Activated T-cell treated with anti-CD3 and anti-CD28 coated beads, Interleukin-2, amount 50 U/mL, for 24 hours (primary cell): ENCODE measurements at regions not wholly inside any gene's neighbourhood (a gene's known extent, or its start where the extent isn't known, plus 50 kb on each side); places are given as distances from the start of the nearest gene placed in this dataset.
"Not testable (repeated sequence)": the region's sequence is repeated elsewhere in the genome, so short reads cannot be mapped to it uniquely, and the experiment has no call there.

Experiments
- DNase-seq: peaks from one replicate; pipeline ENCODE4 v3.0.0-alpha.2; 2020
- H3K27ac Mint-ChIP-seq: 2 replicates; pipeline ENCODE4 v1.8.0; 2020; ENCODE audit warnings: mild to moderate bottlenecking, mixed read lengths
- H3K27me3 Mint-ChIP-seq: 2 replicates; pipeline ENCODE4 v1.8.0; 2020; ENCODE audit warnings: mixed read lengths
- H3K36me3 Mint-ChIP-seq: 2 replicates; pipeline ENCODE4 v1.8.0; 2020; ENCODE audit warnings: low read depth, mixed read lengths
- H3K4me1 Mint-ChIP-seq: 2 replicates; pipeline ENCODE4 v1.8.0; 2020; ENCODE audit warnings: low read depth, mixed read lengths
- H3K4me3 Mint-ChIP-seq: 2 replicates; pipeline ENCODE4 v1.8.0; 2020; ENCODE audit warnings: mild to moderate bottlenecking, moderate library complexity, mixed read lengths
- H3K9me3 Mint-ChIP-seq: 2 replicates; pipeline ENCODE4 v1.8.0; 2020; ENCODE audit warnings: mixed read lengths

GRCh38 chr1:208722592-208722991 is 478.4 kb upstream of the PLXNA2 start:
- peaks cover 30% of the 10 kb centered on the region for H3K9me3 Mint-ChIP-seq
- no peak overlapping the region for H3K27ac Mint-ChIP-seq
- no peaks in the 10 kb centered on the region for H3K4me1 Mint-ChIP-seq
- no peak for DNase-seq
- no peaks in the 10 kb centered on the region for H3K36me3 Mint-ChIP-seq
- H3K27me3 Mint-ChIP-seq = peaks cover 2% of the 10 kb centered on the region
- no peak overlapping the region for H3K4me3 Mint-ChIP-seq

DNA sequence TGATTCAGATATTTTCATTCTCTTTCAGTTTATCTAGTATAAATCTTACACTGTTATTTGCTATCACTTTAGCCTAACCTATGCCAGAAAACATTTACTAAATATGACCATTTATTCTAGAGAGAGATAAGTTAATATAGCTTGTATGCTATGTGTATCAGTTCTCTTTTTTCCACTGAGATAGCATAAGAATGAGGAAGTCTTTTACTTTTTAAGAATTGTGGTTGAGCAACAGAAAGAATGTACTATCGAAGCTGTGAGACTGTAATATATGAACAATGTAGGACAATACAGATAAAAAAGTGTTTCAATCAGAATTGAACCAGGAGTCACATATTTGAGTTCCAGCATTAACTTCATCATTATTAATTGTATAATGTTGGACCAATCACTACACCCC is 479.9 kb upstream of the PLXNA2 start:
- Mint-ChIP-seq H3K36me3 (no peaks in the 10 kb centered on the region), H3K27ac (no peak overlapping the region), H3K4me1 (no peaks in the 10 kb centered on the region), H3K27me3 (peaks cover under 1% of the 10 kb centered on the region), H3K9me3 (peaks cover 30% of the 10 kb centered on the region), H3K4me3 (no peak overlapping the region)
- DNase-seq = no peak

- Mint-ChIP-seq H3K27ac (no peak overlapping the region), H3K4me3 (no peak overlapping the region), H3K4me1 (peaks cover 5% of the 10 kb centered on the region), H3K27me3 (peaks cover 3% of the 10 kb centered on the region), H3K36me3 (no peaks in the 10 kb centered on the region), H3K9me3 (peaks cover 4% of the 10 kb centered on the region)
- no peak for DNase-seq
Measured at GRCh38 chr1:208728815-208729214, 484.6 kb upstream of the PLXNA2 start.

DNA sequence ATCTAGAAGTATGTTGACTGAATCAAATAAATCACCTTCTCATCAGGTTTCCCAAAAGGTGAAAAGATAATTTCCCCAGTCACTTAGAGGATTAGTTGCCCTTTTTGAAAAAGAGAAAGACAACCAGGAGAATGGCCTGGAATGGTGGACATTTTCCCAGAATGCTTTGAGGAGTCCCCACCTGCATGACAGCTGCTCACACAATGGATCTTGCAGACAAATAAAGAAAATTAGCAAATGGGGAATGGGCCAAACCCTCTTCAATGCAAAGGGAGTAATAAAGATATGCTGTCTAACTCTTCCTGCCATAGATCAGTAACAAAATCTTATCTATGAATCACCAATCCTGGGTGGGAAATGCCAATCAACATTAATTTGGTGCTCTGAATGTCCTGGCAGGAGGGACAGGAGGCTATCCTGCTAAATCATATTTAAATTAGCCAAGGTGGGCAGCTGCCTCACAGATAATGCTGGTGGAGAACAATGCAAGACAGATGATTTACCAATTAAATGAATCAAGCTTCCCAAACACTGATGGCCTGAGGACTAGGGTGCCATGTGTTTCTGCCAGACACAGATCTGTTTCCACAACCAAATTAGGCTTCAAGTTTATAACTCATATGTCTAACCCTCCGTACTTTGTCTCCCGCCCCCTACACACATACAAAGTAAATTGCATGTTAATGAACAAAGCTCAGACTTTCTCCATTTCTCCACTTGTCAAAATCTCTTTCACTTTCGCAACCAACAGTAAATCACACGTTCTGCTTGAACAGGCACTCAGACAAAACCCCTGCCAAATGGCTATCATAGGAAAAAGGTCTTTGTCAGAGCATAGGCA is 488.0 kb upstream of the PLXNA2 start:
- DNase-seq = no peak
- Mint-ChIP-seq H3K36me3 (no peaks in the 10 kb centered on the region), H3K27ac (no peak overlapping the region), H3K27me3 (peaks cover 3% of the 10 kb centered on the region), H3K9me3 (no peaks in the 10 kb centered on the region), H3K4me3 (no peak overlapping the region), H3K4me1 (peaks cover 5% of the 10 kb centered on the region)

- Mint-ChIP-seq H3K9me3 (no peaks in the 10 kb centered on the region), H3K27me3 (peaks cover 3% of the 10 kb centered on the region), H3K4me1 (peaks cover 4% of the 10 kb centered on the region), H3K36me3 (no peaks in the 10 kb centered on the region), H3K4me3 (no peak overlapping the region), H3K27ac (no peak overlapping the region)
- no peak for DNase-seq
Measured at GRCh38 chr1:208737161-208737560, 493.0 kb upstream of the PLXNA2 start.

DNA sequence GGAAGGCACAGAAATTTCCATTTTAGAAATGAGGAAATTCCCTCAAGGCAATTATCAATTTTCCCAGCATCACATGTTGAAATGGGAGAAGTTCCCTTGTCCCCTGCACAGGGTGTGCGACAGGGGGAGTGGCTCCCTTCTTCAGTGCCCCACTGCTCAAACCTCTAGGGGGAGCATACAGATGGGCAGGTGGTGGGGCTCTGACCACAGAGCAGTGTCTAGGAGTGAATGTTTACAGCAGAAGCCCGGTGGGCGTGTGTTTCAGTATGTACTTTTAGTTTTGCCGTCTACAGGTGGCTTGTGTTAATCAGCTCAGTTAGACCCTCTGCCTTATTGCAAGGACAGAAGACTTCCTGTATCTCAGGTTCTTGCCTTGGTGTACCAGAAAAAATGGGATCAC is 493.7 kb upstream of the PLXNA2 start:
- H3K4me1 Mint-ChIP-seq = no peaks in the 10 kb centered on the region

GRCh38 chr1:208739636-208740035 is 495.5 kb upstream of the PLXNA2 start:
- not testable (repeated sequence) for H3K27me3 Mint-ChIP-seq, H3K27ac Mint-ChIP-seq, H3K36me3 Mint-ChIP-seq, H3K9me3 Mint-ChIP-seq, H3K4me3 Mint-ChIP-seq, H3K4me1 Mint-ChIP-seq, DNase-seq

More for the DNA sequence above, 493.7 kb upstream of the PLXNA2 start:
- DNase-seq = no peak
- H3K36me3 Mint-ChIP-seq = no peaks in the 10 kb centered on the region
- peaks cover 3% of the 10 kb centered on the region for H3K27me3 Mint-ChIP-seq
- H3K27ac Mint-ChIP-seq = no peak overlapping the region
- H3K4me3 Mint-ChIP-seq = no peak overlapping the region
- H3K9me3 Mint-ChIP-seq = no peaks in the 10 kb centered on the region

DNA sequence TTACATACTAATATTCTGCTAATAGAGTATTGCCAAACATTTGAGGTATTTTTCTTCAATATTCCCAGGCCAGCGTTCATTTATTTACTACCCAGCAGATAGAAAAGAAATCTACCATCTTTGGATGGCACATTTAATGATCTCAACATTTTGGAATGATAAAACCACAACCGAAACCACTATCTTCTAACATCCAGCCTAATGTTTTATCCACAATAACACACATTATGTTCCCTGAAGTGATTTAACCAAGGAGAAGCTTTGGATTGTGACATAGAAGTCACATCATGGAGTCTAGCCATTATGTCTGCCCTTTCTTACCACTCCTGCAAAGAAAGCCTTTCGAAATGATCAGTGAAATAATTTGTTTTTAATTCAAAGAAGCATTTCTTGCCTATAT is 497.1 kb upstream of the PLXNA2 start:
- Mint-ChIP-seq H3K27ac (no peak overlapping the region), H3K27me3 (no peaks in the 10 kb centered on the region), H3K9me3 (peaks cover 7% of the 10 kb centered on the region), H3K36me3 (no peaks in the 10 kb centered on the region), H3K4me1 (no peaks in the 10 kb centered on the region), H3K4me3 (no peak overlapping the region)
- DNase-seq = no peak

DNA sequence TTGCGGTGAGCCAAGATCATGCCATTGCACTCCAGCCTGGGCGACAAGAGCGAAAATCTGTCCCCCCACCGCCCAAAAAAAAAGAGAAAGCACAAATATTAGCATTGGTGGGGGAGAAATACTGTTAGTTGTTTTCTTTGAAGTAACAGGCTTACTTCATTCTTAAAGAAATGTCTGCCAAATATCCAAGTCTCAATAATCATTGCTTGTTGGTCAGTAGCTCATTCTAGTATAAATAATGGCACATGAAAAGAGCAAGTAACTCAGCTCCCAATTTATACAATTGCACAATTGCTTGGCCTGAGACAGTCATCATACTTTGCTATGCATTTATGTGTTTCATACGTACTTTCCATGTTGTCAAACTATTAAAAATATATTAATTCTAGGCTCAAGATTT is 499.2 kb upstream of the PLXNA2 start:
- Mint-ChIP-seq H3K4me3 (no peak overlapping the region), H3K27ac (no peak overlapping the region), H3K4me1 (no peaks in the 10 kb centered on the region), H3K27me3 (no peaks in the 10 kb centered on the region), H3K36me3 (no peaks in the 10 kb centered on the region), H3K9me3 (peaks cover 12% of the 10 kb centered on the region)
- no peak for DNase-seq

DNA sequence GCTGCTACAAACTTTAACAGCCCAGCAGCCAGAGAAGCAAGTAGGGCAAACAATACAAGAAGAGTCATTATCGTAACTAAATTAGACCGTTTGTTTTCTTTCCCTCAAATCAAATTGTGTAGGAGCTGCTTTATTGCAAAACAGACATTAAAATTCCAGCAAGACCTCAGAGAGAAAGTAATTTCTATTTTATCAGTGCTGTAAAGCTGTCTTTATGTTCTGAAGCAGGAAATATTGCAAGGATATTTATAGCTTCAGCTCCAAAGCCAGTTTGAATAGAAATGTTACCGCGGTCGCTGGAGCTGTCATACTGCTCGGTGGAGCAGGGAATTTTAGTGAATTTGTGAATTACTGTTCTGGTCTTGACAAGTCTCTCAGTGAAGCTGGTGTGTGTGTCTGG is 503.8 kb upstream of the PLXNA2 start:
- Mint-ChIP-seq H3K27me3 (no peaks in the 10 kb centered on the region), H3K9me3 (peaks cover 12% of the 10 kb centered on the region), H3K4me1 (no peaks in the 10 kb centered on the region), H3K36me3 (no peaks in the 10 kb centered on the region), H3K27ac (no peak overlapping the region), H3K4me3 (no peak overlapping the region)
- no peak for DNase-seq

DNA sequence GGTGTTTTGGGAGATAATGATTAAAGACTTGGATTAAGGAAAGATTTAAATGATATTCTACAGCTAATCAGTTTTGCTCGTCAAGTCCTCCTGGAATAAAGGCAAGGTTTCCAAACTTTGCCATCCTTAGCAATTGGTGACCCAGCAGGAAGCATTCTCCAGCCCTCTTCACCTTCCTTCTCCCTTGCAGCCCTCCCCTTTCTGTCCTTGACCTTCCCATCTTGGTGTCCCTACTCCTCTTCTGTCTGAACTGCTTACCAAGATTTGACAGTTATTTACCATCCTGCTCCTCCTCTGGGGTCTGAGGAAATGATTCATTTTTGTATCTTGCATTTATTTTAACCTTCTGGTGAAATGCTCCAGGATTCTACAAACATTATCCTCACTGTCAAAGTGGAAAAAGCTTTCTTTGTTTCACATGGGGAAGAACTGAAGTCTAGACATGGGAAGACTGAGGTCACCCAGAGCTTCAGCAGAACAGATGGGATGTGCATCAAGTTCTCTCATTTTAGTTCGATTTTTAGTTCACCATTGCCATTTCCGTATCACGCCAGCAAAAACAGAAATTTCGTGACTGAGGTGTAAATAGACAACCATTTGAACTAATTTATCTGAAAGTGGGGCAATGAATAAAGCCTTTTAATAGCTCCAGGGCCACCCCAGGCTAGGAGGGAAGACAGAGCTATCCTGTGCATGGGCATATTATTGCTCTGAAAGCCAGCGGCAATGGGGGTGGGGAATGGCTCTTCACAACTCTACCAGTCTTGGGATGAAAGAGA is 504.4 kb upstream of the PLXNA2 start:
- no peak for DNase-seq
- H3K4me3 Mint-ChIP-seq = no peak overlapping the region
- no peaks in the 10 kb centered on the region for H3K4me1 Mint-ChIP-seq
- H3K9me3 Mint-ChIP-seq = peaks cover 12% of the 10 kb centered on the region
- no peaks in the 10 kb centered on the region for H3K36me3 Mint-ChIP-seq
- no peaks in the 10 kb centered on the region for H3K27me3 Mint-ChIP-seq
- H3K27ac Mint-ChIP-seq = no peak overlapping the region

DNA sequence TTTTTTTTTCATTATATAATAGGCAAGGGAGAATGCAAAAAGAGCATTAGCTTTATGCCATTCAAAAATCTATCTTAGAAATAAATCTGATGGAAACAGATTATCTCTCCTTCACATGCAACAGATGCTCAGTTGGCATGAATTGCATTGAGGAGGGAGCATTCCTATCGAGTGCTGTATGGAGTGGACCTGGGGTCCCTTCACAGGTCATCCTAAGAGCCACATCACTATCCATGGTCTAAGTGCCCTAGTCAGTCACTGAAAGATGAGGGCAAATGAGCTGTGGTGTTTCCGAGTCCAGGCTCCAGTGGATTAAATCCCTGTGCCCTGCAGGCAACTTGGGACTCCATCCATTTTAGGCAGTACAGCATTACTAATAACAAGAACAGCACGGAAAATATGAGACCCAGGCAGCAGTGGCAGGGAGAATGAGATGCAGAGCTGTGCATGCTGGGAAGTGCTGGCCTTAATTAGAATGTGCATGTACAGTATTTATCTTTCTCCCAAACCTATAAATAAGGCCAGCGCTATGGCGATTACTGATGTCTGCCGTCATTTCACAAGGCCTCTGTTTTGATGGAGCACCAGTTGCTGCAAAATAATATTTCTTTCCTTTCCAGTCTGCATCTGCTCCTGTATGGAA is 512.3 kb upstream of the PLXNA2 start:
- H3K27ac Mint-ChIP-seq = no peak overlapping the region
- H3K9me3 Mint-ChIP-seq = no peaks in the 10 kb centered on the region
- H3K27me3 Mint-ChIP-seq = peaks cover 2% of the 10 kb centered on the region
- no peaks in the 10 kb centered on the region for H3K4me1 Mint-ChIP-seq
- no peak for DNase-seq
- no peaks in the 10 kb centered on the region for H3K36me3 Mint-ChIP-seq
- H3K4me3 Mint-ChIP-seq = no peak overlapping the region

GRCh38 chr1:208757846-208758245 is 513.7 kb upstream of the PLXNA2 start:
- H3K36me3 Mint-ChIP-seq = no peaks in the 10 kb centered on the region
- no peak for DNase-seq
- no peak overlapping the region for H3K4me3 Mint-ChIP-seq
- H3K27me3 Mint-ChIP-seq = peaks cover 2% of the 10 kb centered on the region
- no peaks in the 10 kb centered on the region for H3K9me3 Mint-ChIP-seq
- no peaks in the 10 kb centered on the region for H3K4me1 Mint-ChIP-seq
- H3K27ac Mint-ChIP-seq = no peak overlapping the region

DNA sequence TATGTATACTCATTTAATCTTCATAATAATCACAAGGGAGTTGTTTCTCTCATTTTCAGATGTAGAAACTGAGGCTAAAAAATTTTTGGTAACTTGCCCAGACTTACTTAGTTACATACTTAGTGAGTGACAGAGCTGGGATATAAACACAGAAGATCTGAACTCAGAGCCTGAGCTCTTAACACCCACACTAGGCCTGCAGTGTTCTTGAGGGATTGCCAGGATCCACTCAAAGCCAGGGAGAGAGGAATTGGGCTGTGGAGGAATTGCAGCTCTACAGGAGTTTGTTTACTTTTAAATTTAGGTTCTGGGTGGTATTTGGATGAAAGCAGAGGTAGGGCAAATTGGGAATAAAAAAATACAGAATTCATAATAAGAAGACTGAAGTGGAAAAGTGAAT is 515.1 kb upstream of the PLXNA2 start:
- peaks cover 2% of the 10 kb centered on the region for H3K27me3 Mint-ChIP-seq

GRCh38 chr1:208763971-208764370 is 519.8 kb upstream of the PLXNA2 start:
- H3K27me3 Mint-ChIP-seq = no peaks in the 10 kb centered on the region
- DNase-seq = no peak
- H3K9me3 Mint-ChIP-seq = no peaks in the 10 kb centered on the region
- H3K4me1 Mint-ChIP-seq = no peaks in the 10 kb centered on the region
- H3K4me3 Mint-ChIP-seq = no peak overlapping the region
- no peaks in the 10 kb centered on the region for H3K36me3 Mint-ChIP-seq
- no peak overlapping the region for H3K27ac Mint-ChIP-seq

More for the DNA sequence above, 515.1 kb upstream of the PLXNA2 start:
- Mint-ChIP-seq H3K27ac (no peak overlapping the region), H3K9me3 (no peaks in the 10 kb centered on the region), H3K4me1 (no peaks in the 10 kb centered on the region), H3K36me3 (no peaks in the 10 kb centered on the region), H3K4me3 (no peak overlapping the region)
- DNase-seq = no peak
